ENCODE measurements at regions not wholly inside any gene's neighbourhood (a gene's known extent, or its start where the extent isn't known, plus 50 kb on each side); places are given as distances from the start of the nearest gene placed in this dataset.

- Histone ChIP-seq H2BK15ac (ENCODE audit: low read depth, low read length) (no peak overlapping the region), H4K5ac (ENCODE audit: low read depth, low read length) (no peak overlapping the region), H3K9me3 (ENCODE audit: control insufficient read depth, insufficient read depth, low read length) (peaks cover 4% of the 10 kb centered on the region), H3K4me3 (ENCODE audit: insufficient read depth, low read depth, low read length) (no peak overlapping the region), H2AK9ac (replicated peaks; ENCODE audit: low read depth, low read length, poor library complexity) (no peak overlapping the region), H4K20me1 (ENCODE audit: insufficient read depth, low read length) (no peaks in the 10 kb centered on the region), H3K4me1 (ENCODE audit: control insufficient read depth, insufficient read depth, low read length) (no peaks in the 10 kb centered on the region), H3K4me2 (ENCODE audit: low read depth, low read length) (no peak overlapping the region), H4K8ac (ENCODE audit: low read depth in 2 of 2, low read length in 2 of 2) (no peak overlapping the region), H3K36me3 (ENCODE audit: control insufficient read depth, insufficient read depth, low read length) (no peaks in the 10 kb centered on the region), H3K14ac (replicated peaks; ENCODE audit: low read depth, low read length) (no peak overlapping the region), H3K9ac (ENCODE audit: low read depth, low read length) (no peak overlapping the region), H3K27me3 (ENCODE audit: control insufficient read depth, insufficient read depth, low read length) (no peaks in the 10 kb centered on the region), H3K23ac (ENCODE audit: low read depth, low read length) (no peak overlapping the region), H2AFZ (replicated peaks; ENCODE audit: low read length, poor library complexity) (no peak overlapping the region), H2BK120ac (ENCODE audit: low read depth, low read length) (no peak overlapping the region), H2BK5ac (ENCODE audit: low read depth, low read length, poor library complexity, severe bottlenecking) (no peak overlapping the region), H3K27ac (ENCODE audit: insufficient read depth, low read length) (no peak overlapping the region), H3K79me1 (ENCODE audit: low read depth in 1 of 2, low read length in 2 of 2) (no peaks in the 10 kb centered on the region), H3K9me1 (ENCODE audit: insufficient read depth, low read length) (no peaks in the 10 kb centered on the region), H2BK20ac (ENCODE audit: low read depth, low read length) (no peak overlapping the region), H2AK5ac (ENCODE audit: low read depth, low read length) (no peak overlapping the region), H3K4ac (ENCODE audit: low read depth, low read length) (no peak overlapping the region), H3K56ac (ENCODE audit: extremely low read depth, insufficient read depth, low read length) (no peak overlapping the region), H4K91ac (ENCODE audit: insufficient read depth, low read depth, low read length) (no peak overlapping the region), H3K18ac (ENCODE audit: low read depth, low read length) (no peak overlapping the region)
- no CpG with 5 or more reads among the region's 7 CpGs for WGBS, 2 experiments (ENCODE audit: extremely low coverage in 2 of 2, insufficient read length in 1 of 2)
- intact Hi-C loops (cut with micrococcal nuclease): no loop called here
- dilution Hi-C loops (cut with HindIII; ENCODE audit: low sequenced_read_pairs, unreplicated experiment): no loop called here
- CTCF ChIA-PET: no interaction called here
- BruUV-seq (replicated peaks): no TSS peak
- POLR2A ChIA-PET (ENCODE audit: unreplicated experiment): no interaction called here
- no peak for DNase-seq
- no peak for ATAC-seq (ENCODE audit: low read depth)
- in situ Hi-C loops (cut with MboI; ENCODE audit: low sequenced_read_pairs): no loop called here
- TF ChIP-seq MXI1 (IDR thresholded peaks at IDR 0.05; ENCODE audit: borderline replicate concordance, low read depth, low read length): no peak
- no peak for TF ChIP-seq CHD1 (IDR thresholded peaks at IDR 0.05; ENCODE audit: low read depth, low read length)
- TF ChIP-seq, protein P1, sequence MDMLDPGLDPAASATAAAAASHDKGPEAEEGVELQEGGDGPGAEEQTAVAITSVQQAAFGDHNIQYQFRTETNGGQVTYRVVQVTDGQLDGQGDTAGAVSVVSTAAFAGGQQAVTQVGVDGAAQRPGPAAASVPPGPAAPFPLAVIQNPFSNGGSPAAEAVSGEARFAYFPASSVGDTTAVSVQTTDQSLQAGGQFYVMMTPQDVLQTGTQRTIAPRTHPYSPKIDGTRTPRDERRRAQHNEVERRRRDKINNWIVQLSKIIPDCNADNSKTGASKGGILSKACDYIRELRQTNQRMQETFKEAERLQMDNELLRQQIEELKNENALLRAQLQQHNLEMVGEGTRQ (IDR thresholded peaks at IDR 0.05; ENCODE audit: low read depth, low read length): no peak
- no peak for TF ChIP-seq MAFK (IDR thresholded peaks at IDR 0.05; ENCODE audit: low read depth, low read length)
- TF ChIP-seq RCOR1 (IDR thresholded peaks at IDR 0.05; ENCODE audit: insufficient replicate concordance, low read length): no peak
- no peak for TF ChIP-seq CEBPB (IDR thresholded peaks at IDR 0.05; ENCODE audit: low read depth, low read length)
- no peak for TF ChIP-seq MAZ (IDR thresholded peaks at IDR 0.05; ENCODE audit: borderline replicate concordance, low read depth, low read length)
Observed at GRCh38 chr4:180571516-180572055, 1671.6 kb upstream of the TENM3 start.

All from IMR-90 (cell line).